HEK293T (cell line): ENCODE measurements at regions not wholly inside any gene's neighbourhood (a gene's known extent, or its start where the extent isn't known, plus 50 kb on each side); places are given as distances from the start of the nearest gene placed in this dataset.

Source experiments
- ELF4 ChIP-seq: fragments of 450-650 bp; IDR thresholded peaks from 2 replicates; pipeline ENCODE4 v1.6.1; 2017; ENCODE audit warnings: antibody characterized with exemption
- FOXA1 ChIP-seq: fragments of 450-650 bp; IDR thresholded peaks from 2 replicates; pipeline ENCODE4 v1.6.1; 2016; ENCODE audit warnings: mild to moderate bottlenecking
- HDGF ChIP-seq: fragments of 450-650 bp; IDR thresholded peaks from 2 replicates; pipeline ENCODE4 v1.6.1; 2017; ENCODE audit warnings: antibody characterized with exemption, borderline replicate concordance
- LEF1 ChIP-seq: fragments of 450-650 bp; IDR thresholded peaks from 2 replicates; pipeline ENCODE4 v1.6.1; 2017; ENCODE audit warnings: mild to moderate bottlenecking, borderline replicate concordance
- PKNOX1 ChIP-seq: fragments of 450-650 bp; IDR thresholded peaks from 2 replicates; pipeline ENCODE4 v1.6.1; 2016
- SP1 ChIP-seq: fragments of 450-650 bp; IDR thresholded peaks from 2 replicates; pipeline ENCODE4 v1.6.1; 2017
- SUZ12 ChIP-seq: fragments of 450-650 bp; IDR thresholded peaks from 2 replicates; pipeline ENCODE4 v1.6.1; 2016; ENCODE audit warnings: mild to moderate bottlenecking

- no peak for TF ChIP-seq LEF1
- no peak for TF ChIP-seq SP1
- no peak for TF ChIP-seq FOXA1
- TF ChIP-seq ELF4 = no peak
- TF ChIP-seq PKNOX1 = no peak
- no peak for TF ChIP-seq HDGF
- no peak for TF ChIP-seq SUZ12
Measured at GRCh38 chr17:45687594-45687993, 96.5 kb upstream of the CRHR1 start.
